ENCODE measurements at regions not wholly inside any gene's neighbourhood (a gene's known extent, or its start where the extent isn't known, plus 50 kb on each side); places are given as distances from the start of the nearest gene placed in this dataset.

GRCh38 chr2:37766106-37766505 is 94.7 kb upstream of the CDC42EP3 start:
- no peak for TF ChIP-seq POLR2A (IDR thresholded peaks at IDR 0.05)
- TF ChIP-seq, protein P1, sequence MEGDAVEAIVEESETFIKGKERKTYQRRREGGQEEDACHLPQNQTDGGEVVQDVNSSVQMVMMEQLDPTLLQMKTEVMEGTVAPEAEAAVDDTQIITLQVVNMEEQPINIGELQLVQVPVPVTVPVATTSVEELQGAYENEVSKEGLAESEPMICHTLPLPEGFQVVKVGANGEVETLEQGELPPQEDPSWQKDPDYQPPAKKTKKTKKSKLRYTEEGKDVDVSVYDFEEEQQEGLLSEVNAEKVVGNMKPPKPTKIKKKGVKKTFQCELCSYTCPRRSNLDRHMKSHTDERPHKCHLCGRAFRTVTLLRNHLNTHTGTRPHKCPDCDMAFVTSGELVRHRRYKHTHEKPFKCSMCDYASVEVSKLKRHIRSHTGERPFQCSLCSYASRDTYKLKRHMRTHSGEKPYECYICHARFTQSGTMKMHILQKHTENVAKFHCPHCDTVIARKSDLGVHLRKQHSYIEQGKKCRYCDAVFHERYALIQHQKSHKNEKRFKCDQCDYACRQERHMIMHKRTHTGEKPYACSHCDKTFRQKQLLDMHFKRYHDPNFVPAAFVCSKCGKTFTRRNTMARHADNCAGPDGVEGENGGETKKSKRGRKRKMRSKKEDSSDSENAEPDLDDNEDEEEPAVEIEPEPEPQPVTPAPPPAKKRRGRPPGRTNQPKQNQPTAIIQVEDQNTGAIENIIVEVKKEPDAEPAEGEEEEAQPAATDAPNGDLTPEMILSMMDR (IDR thresholded peaks at IDR 0.05): no peak

Measured in esophagus squamous epithelium (tissue), 4 donors.